ENCODE measurements at regions not wholly inside any gene's neighbourhood (a gene's known extent, or its start where the extent isn't known, plus 50 kb on each side); places are given as distances from the start of the nearest gene placed in this dataset.

GRCh38 chr1:243939167-243939848, 89.3 kb upstream of the AKT3 start:
- DNase-seq (ENCODE audit: extremely low spot score) = no peak
- H3K27ac ChIP-seq (ENCODE audit: low read depth) = no peak overlapping the region
- H3K36me3 ChIP-seq (ENCODE audit: insufficient read depth) = no peaks in the 10 kb centered on the region
- H3K4me1 ChIP-seq (ENCODE audit: insufficient read depth) = no peaks in the 10 kb centered on the region
- H3K4me3 ChIP-seq (ENCODE audit: low read depth, low read length) = no peak overlapping the region
- 83% methylated on average over 3 of the region's 3 CpGs for WGBS

DNA sequence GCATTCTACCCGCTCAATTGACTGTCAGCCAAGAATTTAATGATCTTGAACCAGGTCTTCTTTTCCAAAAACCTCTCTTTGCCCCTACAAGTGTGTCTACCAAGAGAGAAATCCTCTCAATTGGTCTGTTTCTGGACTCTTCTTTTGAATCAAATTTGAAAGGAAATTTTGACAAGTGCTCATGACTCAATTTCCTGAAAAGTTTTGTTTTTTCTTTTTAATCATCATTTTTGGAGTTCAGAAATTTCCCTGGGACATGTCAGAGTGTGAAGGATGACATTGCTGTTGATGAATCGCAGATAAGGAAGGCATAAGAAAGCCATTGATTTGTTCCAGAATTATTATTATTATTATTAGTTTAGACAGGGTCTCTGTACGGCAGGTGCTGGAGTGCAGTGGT, 88.2 kb upstream of the AKT3 start:
- no peaks in the 10 kb centered on the region for H3K36me3 ChIP-seq (ENCODE audit: insufficient read depth)
- H3K4me1 ChIP-seq (ENCODE audit: insufficient read depth) = no peaks in the 10 kb centered on the region
- no peak overlapping the region for H3K4me3 ChIP-seq (ENCODE audit: low read depth, low read length)
- WGBS = 82% methylated on average over 3 of the region's 3 CpGs
- H3K27ac ChIP-seq (ENCODE audit: low read depth) = no peak overlapping the region
- no peak for DNase-seq (ENCODE audit: extremely low spot score)

DNA sequence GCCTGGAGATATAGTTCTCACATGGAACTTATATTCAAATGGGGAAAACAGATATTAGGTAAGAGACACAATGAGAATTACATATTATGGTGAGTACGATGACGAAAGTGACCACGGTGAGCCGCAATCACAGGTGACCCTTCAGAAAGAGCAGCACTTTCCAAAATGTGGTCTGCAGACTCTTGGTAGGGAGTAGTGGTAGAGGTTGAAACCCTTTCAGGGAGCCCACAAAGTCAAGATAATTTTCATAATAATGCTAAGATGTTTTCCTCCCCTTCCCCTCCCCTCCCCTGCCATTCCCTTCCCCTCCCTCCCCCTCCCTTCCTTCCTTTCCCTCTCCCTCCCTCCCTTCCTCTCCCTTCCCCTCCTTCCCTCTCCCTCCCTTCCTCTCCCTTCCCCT, 83.5 kb upstream of the AKT3 start:
- Histone ChIP-seq H3K4me1 (ENCODE audit: insufficient read depth) (no peaks in the 10 kb centered on the region), H3K4me3 (ENCODE audit: low read depth, low read length) (no peak overlapping the region), H3K27ac (ENCODE audit: low read depth) (no peak overlapping the region), H3K36me3 (ENCODE audit: insufficient read depth) (no peaks in the 10 kb centered on the region)
- no peak for DNase-seq (ENCODE audit: extremely low spot score)
- WGBS = 96% methylated on average over 4 of the region's 4 CpGs

GRCh38 chr1:243931957-243932356, 81.9 kb upstream of the AKT3 start:
- Histone ChIP-seq H3K4me1 (ENCODE audit: insufficient read depth) (no peaks in the 10 kb centered on the region), H3K27ac (ENCODE audit: low read depth) (no peak overlapping the region), H3K4me3 (ENCODE audit: low read depth, low read length) (no peak overlapping the region), H3K36me3 (ENCODE audit: insufficient read depth) (no peaks in the 10 kb centered on the region)
- WGBS = 88% methylated on average over 4 of the region's 4 CpGs
- no peak for DNase-seq (ENCODE audit: extremely low spot score)

GRCh38 chr1:243930822-243931671, 81.0 kb upstream of the AKT3 start:
- Histone ChIP-seq H3K36me3 (ENCODE audit: insufficient read depth) (no peaks in the 10 kb centered on the region), H3K4me3 (ENCODE audit: low read depth, low read length) (no peak overlapping the region), H3K4me1 (ENCODE audit: insufficient read depth) (no peaks in the 10 kb centered on the region), H3K27ac (ENCODE audit: low read depth) (no peak overlapping the region)
- DNase-seq (ENCODE audit: extremely low spot score) = no peak
- WGBS = 16% methylated on average over 24 of the region's 24 CpGs

DNA sequence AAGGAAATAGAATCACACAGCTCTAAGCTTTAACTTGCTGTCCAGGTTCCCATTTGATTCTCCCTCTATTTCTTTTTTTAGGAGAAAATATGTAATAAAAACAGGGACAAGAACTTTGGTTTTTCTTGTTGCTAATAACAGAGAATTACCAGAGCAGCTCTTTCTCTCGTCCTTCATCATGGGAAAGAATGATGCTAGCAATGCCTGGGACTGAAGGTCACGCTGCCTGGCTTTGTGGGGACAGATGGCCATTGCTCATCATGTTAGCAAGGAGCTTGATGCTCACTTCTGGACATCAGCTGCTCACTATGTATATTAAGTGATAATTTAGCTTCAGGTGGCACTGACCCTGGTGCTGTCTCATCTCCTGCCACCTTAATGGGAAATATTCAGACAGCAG, 77.3 kb upstream of the AKT3 start:
- no peaks in the 10 kb centered on the region for H3K4me1 ChIP-seq (ENCODE audit: insufficient read depth)
- 79% methylated on average over 2 of the region's 2 CpGs for WGBS
- no peaks in the 10 kb centered on the region for H3K36me3 ChIP-seq (ENCODE audit: insufficient read depth)
- DNase-seq (ENCODE audit: extremely low spot score) = no peak
- no peak overlapping the region for H3K27ac ChIP-seq (ENCODE audit: low read depth)
- no peak overlapping the region for H3K4me3 ChIP-seq (ENCODE audit: low read depth, low read length)

DNA sequence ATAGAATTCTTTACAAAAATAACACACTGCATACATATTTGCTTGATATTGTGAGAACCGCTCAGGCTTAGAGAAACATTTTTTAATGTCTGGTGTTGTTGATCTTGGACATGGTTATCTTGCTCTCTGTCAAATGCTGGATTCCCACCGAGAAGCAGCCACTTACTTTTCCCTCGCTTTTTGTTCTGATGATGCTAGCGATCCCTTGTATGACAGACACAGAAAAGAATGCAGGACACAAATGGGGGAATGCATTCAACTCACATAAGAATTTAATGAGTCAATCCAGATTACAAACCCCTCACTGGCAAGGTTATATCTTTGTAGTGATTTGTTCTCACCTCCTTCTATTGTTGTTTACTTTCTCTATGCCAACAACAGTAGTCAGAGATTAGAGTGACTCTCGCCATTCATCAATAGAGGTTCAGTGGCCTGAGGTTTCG, 76.8 kb upstream of the AKT3 start:
- H3K27ac ChIP-seq (ENCODE audit: low read depth) = no peak overlapping the region
- H3K4me3 ChIP-seq (ENCODE audit: low read depth, low read length) = no peak overlapping the region
- no peaks in the 10 kb centered on the region for H3K36me3 ChIP-seq (ENCODE audit: insufficient read depth)
- WGBS = 35% methylated on average over 6 of the region's 6 CpGs
- no peak for DNase-seq (ENCODE audit: extremely low spot score)
- no peaks in the 10 kb centered on the region for H3K4me1 ChIP-seq (ENCODE audit: insufficient read depth)

GRCh38 chr1:243926299-243926698, 76.3 kb upstream of the AKT3 start:
- Histone ChIP-seq H3K27ac (ENCODE audit: low read depth) (no peak overlapping the region), H3K4me1 (ENCODE audit: insufficient read depth) (no peaks in the 10 kb centered on the region), H3K4me3 (ENCODE audit: low read depth, low read length) (no peak overlapping the region), H3K36me3 (ENCODE audit: insufficient read depth) (no peaks in the 10 kb centered on the region)
- 84% methylated on average over 8 of the region's 8 CpGs for WGBS
- no peak for DNase-seq (ENCODE audit: extremely low spot score)

DNA sequence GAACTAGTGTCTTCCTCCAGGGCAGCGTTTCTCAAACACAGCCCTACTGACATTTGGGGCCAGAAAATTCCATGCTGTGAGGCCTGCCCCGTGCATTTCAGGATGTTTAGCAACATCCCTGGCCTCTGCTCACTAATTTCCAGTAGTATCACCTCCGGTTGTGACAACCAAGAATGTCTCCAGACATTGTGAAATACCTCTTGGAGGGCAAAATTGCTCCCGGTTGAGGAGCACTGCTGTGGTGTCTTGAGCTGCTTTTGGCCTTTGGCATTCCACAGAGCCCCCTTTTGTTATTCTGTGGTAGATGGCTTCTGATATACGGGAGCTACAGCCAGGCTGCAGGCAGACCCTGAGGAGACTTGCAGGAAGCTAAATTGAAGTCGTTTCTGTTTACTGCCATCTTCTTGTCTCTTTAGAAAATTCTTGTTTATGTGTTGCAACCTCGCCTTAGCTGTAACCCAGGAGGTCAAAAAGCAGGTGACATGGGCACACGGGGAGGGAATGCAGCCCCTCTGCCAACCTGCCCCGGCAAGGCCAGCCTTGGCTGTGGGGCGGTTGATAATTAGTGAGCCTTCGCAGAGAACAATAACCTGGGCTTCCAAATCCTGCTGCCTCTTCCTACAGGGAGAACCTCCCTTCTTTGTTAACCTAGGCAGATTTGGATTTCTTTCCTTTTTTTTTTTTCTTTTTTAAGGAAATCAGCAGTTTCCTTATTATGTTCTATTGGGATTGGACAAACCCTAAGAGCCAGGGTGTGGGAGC, 74.7 kb upstream of the AKT3 start:
- no peaks in the 10 kb centered on the region for H3K4me1 ChIP-seq (ENCODE audit: insufficient read depth)
- no peak overlapping the region for H3K4me3 ChIP-seq (ENCODE audit: low read depth, low read length)
- DNase-seq (ENCODE audit: extremely low spot score) = no peak
- 52% methylated on average over 11 of the region's 11 CpGs for WGBS
- H3K27ac ChIP-seq (ENCODE audit: low read depth) = no peak overlapping the region
- no peaks in the 10 kb centered on the region for H3K36me3 ChIP-seq (ENCODE audit: insufficient read depth)

DNA sequence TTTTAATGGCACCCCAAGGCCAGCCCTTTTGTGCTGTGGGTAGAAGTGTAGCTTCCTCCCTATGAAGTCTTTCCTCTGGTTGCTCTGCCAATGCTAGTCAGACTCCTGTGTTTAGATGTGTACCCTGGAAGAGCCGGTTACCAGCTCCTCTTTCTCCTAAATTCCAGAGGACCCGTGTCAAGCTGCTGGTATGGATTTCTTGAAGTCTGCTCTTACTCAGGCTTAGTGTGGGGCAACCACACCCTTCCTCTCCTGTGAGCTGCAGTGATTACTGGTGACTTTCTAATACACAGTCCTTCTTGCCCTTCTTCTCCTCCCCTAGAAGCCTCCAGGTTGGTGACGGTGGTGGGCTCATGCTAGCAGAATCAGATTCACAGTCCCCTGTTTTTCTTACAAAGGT, 74.1 kb upstream of the AKT3 start:
- no peaks in the 10 kb centered on the region for H3K4me1 ChIP-seq (ENCODE audit: insufficient read depth)
- H3K4me3 ChIP-seq (ENCODE audit: low read depth, low read length) = no peak overlapping the region
- no peak for DNase-seq (ENCODE audit: extremely low spot score)
- H3K36me3 ChIP-seq (ENCODE audit: insufficient read depth) = no peaks in the 10 kb centered on the region
- 64% methylated on average over 3 of the region's 3 CpGs for WGBS
- no peak overlapping the region for H3K27ac ChIP-seq (ENCODE audit: low read depth)

GRCh38 chr1:243923292-243924171, 73.5 kb upstream of the AKT3 start:
- 91% methylated on average over 13 of the region's 13 CpGs for WGBS

GRCh38 chr1:243921111-243921510, 71.1 kb upstream of the AKT3 start:
- no peaks in the 10 kb centered on the region for H3K36me3 ChIP-seq (ENCODE audit: insufficient read depth)
- no peak overlapping the region for H3K4me3 ChIP-seq (ENCODE audit: low read depth, low read length)
- H3K4me1 ChIP-seq (ENCODE audit: insufficient read depth) = no peaks in the 10 kb centered on the region
- no peak for DNase-seq (ENCODE audit: extremely low spot score)
- H3K27ac ChIP-seq (ENCODE audit: low read depth) = no peak overlapping the region
- 19% methylated on average over 1 of the region's 1 CpG for WGBS

More at GRCh38 chr1:243923292-243924171, 73.5 kb upstream of the AKT3 start:
- Histone ChIP-seq H3K27ac (ENCODE audit: low read depth) (no peak overlapping the region), H3K36me3 (ENCODE audit: insufficient read depth) (no peaks in the 10 kb centered on the region), H3K4me1 (ENCODE audit: insufficient read depth) (no peaks in the 10 kb centered on the region), H3K4me3 (ENCODE audit: low read depth, low read length) (no peak overlapping the region)
- DNase-seq (ENCODE audit: extremely low spot score) = no peak

Data from urinary bladder (tissue), 3 donors.